ENCODE measurements at regions not wholly inside any gene's neighbourhood (a gene's known extent, or its start where the extent isn't known, plus 50 kb on each side); places are given as distances from the start of the nearest gene placed in this dataset.

DNA sequence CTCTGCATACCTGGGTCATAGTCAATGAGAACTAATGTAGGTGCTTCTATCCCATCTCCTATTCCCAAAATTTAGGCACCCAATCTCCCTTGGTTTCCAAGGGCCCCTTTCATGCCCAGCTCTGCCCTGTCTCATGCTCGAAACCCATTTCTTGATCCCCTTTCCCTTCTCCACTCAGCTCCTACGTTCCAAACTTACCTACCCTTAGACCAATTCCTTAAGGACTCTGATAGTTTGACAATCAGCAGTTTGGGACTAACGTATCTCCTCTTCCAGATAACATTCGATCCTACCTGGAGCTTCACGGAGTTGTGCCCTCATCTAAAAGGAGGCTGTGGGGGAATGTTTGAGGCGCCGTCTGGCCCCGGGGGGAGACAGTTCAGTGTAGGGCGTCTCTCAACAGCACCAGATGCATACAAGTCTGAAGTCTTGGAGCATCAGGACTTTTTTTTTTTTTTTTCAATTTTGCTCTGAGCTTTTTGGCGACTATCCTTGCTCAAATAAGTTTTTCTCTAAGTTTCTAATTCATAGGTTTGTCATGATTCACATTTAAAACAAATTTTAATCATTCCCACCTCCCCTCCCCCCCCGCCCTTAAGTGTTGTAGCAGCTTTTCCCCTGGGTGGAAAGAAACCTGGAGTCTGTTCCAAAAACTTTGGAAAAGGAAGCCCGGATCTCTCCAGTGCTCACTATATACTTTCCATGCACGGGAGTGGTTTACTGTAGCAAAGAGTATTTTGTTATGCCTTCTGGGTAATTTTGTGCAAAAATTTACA, 141.2 kb upstream of the LGALSL start:
- Histone ChIP-seq H3K4me3 (peak overlapping the region in 1 of 2 donors; percentile 54), H3K36me3 (no peaks in the 10 kb centered on the region), H3K27me3 (no peaks in the 10 kb centered on the region), H3K4me1 (peaks cover 4 to 7% of the 10 kb centered on the region in 2 donors), H3K27ac (peak overlapping the region; percentile 37 to 74), H3K9me3 (no peaks in the 10 kb centered on the region)
- no peak for DNase-seq (ENCODE audit: low spot score in 2 of 2)
- intact Hi-C loops (cut with DNase I), result loop anchor here (5.0 kb wide), 3 partner anchors 86 to 261 kb away; partner anchors contain the start of gene PELI1
- TF ChIP-seq, protein P1, sequence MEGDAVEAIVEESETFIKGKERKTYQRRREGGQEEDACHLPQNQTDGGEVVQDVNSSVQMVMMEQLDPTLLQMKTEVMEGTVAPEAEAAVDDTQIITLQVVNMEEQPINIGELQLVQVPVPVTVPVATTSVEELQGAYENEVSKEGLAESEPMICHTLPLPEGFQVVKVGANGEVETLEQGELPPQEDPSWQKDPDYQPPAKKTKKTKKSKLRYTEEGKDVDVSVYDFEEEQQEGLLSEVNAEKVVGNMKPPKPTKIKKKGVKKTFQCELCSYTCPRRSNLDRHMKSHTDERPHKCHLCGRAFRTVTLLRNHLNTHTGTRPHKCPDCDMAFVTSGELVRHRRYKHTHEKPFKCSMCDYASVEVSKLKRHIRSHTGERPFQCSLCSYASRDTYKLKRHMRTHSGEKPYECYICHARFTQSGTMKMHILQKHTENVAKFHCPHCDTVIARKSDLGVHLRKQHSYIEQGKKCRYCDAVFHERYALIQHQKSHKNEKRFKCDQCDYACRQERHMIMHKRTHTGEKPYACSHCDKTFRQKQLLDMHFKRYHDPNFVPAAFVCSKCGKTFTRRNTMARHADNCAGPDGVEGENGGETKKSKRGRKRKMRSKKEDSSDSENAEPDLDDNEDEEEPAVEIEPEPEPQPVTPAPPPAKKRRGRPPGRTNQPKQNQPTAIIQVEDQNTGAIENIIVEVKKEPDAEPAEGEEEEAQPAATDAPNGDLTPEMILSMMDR (IDR thresholded peaks at IDR 0.05), result no peak

DNA sequence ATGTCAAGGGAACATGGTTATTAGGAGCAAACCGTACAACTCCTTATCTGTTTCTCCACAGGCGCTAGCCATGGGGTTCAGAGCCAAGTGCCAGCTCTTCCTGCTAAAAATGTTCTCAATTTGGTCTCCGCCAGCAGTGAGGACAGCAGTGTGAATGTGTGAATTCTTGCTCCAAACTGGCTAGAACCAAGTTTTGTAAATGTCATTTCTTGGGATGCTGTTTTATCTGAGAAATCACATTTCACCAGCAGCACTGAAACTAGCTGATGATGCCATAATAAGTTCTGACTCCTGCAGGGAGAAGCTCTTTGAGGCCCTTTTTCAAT, 140.6 kb upstream of the LGALSL start:
- peak overlapping the region; percentile 37 to 74 for H3K27ac ChIP-seq
- H3K4me3 ChIP-seq, result peak overlapping the region in 1 of 2 donors; percentile 54

GRCh38 chr2:64315291-64315960, 138.5 kb upstream of the LGALSL start:
- intact Hi-C loops (cut with DNase I), result no loop called here

More for the DNA sequence above, 140.6 kb upstream of the LGALSL start:
- intact Hi-C loops (cut with DNase I), result loop anchor here (5.0 kb wide), 3 partner anchors 86 to 261 kb away; partner anchors contain the start of gene PELI1
- H3K36me3 ChIP-seq, result no peaks in the 10 kb centered on the region
- H3K27me3 ChIP-seq, result no peaks in the 10 kb centered on the region
- no peaks in the 10 kb centered on the region for H3K9me3 ChIP-seq
- no peak for DNase-seq (ENCODE audit: low spot score in 2 of 2)
- TF ChIP-seq, protein P1 (IDR thresholded peaks at IDR 0.05), result no peak
- H3K4me1 ChIP-seq, result peaks cover 4 to 7% of the 10 kb centered on the region in 2 donors

GRCh38 chr2:64317707-64318475, 136.1 kb upstream of the LGALSL start:
- intact Hi-C loops (cut with DNase I), result no loop called here
- Histone ChIP-seq H3K4me1 (peaks cover 0 to 3% of the 10 kb centered on the region in 2 donors), H3K36me3 (no peaks in the 10 kb centered on the region), H3K27me3 (no peaks in the 10 kb centered on the region), H3K27ac (no peak overlapping the region), H3K9me3 (no peaks in the 10 kb centered on the region), H3K4me3 (no peak overlapping the region)
- TF ChIP-seq, protein P1 (IDR thresholded peaks at IDR 0.05), result no peak
- no peak for DNase-seq (ENCODE audit: low spot score in 2 of 2)

More at GRCh38 chr2:64315291-64315960, 138.5 kb upstream of the LGALSL start:
- Histone ChIP-seq H3K9me3 (no peaks in the 10 kb centered on the region), H3K4me3 (no peak overlapping the region), H3K27me3 (no peaks in the 10 kb centered on the region), H3K27ac (no peak overlapping the region), H3K4me1 (peaks cover 4 to 7% of the 10 kb centered on the region in 2 donors), H3K36me3 (no peaks in the 10 kb centered on the region)
- DNase-seq (ENCODE audit: low spot score in 2 of 2), result no peak
- TF ChIP-seq, protein P1 (IDR thresholded peaks at IDR 0.05), result no peak

- Histone ChIP-seq H3K4me1 (no peaks in the 10 kb centered on the region), H3K27ac (no peak overlapping the region), H3K27me3 (no peaks in the 10 kb centered on the region), H3K36me3 (no peaks in the 10 kb centered on the region), H3K4me3 (no peak overlapping the region), H3K9me3 (no peaks in the 10 kb centered on the region)
- DNase-seq (ENCODE audit: low spot score in 2 of 2), result no peak
- intact Hi-C loops (cut with DNase I), result no loop called here
- TF ChIP-seq, protein P1 (IDR thresholded peaks at IDR 0.05), result no peak
These were observed 135.6 kb upstream of the LGALSL start for GRCh38 chr2:64318476-64318748.
